Erythroblast (primary cell): ENCODE measurements at regions not wholly inside any gene's neighbourhood (a gene's known extent, or its start where the extent isn't known, plus 50 kb on each side); places are given as distances from the start of the nearest gene placed in this dataset.

Source experiments
- GATA1 ChIP-seq: IDR thresholded peaks from 2 replicates; pipeline ENCODE4 v1.6.1; 2011; ENCODE audit warnings: low read depth, mild to moderate bottlenecking, control low read depth, low read length, moderate library complexity
- POLR2A ChIP-seq: IDR thresholded peaks from 2 replicates; pipeline ENCODE4 v1.6.1; 2011; ENCODE audit warnings: mild to moderate bottlenecking, low read length

DNA sequence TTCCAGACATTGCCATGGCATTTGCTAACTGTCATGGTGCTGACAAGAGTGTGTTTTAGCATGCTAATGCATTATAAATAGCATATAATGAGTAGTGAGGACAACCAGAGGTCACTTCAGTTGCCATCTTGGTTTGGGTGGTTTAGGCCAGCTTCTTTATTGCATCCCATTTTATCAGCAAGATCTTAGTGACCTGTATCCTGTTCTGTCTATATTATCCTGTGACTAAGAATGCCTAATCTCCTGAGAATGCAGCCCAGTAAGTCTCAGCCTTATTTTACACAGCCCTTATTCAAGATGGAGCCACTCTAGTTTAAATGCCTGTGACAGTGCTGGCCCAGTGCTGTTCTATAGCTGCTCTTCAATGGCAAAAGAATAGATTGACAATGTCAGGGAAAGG, 781.0 kb upstream of the ADGRB3 start:
- TF ChIP-seq POLR2A (no peak), GATA1 (no peak)
